Hepatocyte (in vitro differentiated cells): ENCODE measurements at regions not wholly inside any gene's neighbourhood (a gene's known extent, or its start where the extent isn't known, plus 50 kb on each side); places are given as distances from the start of the nearest gene placed in this dataset.

Experiments used
- EZH2 ChIP-seq: fragments of 200-600 bp; sonication (generic); IDR thresholded peaks from 2 replicates; pipeline ENCODE4 v1.6.1; 2016; ENCODE audit warnings: antibody characterized with exemption, mild to moderate bottlenecking, borderline replicate concordance
- TF ChIP-seq, protein P1 (sequence below): fragments of 200-600 bp; sonication (generic); IDR thresholded peaks from 2 replicates; pipeline ENCODE4 v1.5.1; 2016; ENCODE audit warnings: antibody characterized with exemption, mild to moderate bottlenecking; ENCODE audit not compliant: poor library complexity

DNA sequence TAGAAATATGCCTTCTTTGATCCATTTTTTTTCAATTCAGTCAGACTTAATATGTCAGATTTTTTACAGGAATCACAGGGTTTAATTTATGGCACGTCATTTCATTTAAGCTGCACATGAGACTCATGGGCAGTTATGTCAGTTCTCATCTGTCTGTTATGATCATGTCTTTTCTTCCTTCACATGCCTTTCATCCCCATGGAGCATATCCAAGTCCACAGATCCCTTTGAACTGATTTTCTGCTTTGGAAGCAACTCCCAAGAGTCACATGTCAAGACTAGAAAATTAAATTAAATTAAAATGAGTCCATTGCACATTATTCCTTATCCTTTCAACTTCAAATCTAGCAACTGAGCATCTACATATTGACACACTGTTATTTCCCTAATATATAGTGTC is 1274.0 kb upstream of the C9orf72 start:
- TF ChIP-seq, protein P1, sequence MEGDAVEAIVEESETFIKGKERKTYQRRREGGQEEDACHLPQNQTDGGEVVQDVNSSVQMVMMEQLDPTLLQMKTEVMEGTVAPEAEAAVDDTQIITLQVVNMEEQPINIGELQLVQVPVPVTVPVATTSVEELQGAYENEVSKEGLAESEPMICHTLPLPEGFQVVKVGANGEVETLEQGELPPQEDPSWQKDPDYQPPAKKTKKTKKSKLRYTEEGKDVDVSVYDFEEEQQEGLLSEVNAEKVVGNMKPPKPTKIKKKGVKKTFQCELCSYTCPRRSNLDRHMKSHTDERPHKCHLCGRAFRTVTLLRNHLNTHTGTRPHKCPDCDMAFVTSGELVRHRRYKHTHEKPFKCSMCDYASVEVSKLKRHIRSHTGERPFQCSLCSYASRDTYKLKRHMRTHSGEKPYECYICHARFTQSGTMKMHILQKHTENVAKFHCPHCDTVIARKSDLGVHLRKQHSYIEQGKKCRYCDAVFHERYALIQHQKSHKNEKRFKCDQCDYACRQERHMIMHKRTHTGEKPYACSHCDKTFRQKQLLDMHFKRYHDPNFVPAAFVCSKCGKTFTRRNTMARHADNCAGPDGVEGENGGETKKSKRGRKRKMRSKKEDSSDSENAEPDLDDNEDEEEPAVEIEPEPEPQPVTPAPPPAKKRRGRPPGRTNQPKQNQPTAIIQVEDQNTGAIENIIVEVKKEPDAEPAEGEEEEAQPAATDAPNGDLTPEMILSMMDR = no peak
- no peak for TF ChIP-seq EZH2
